Spleen (tissue), 7 donors: ENCODE measurements at regions not wholly inside any gene's neighbourhood (a gene's known extent, or its start where the extent isn't known, plus 50 kb on each side); places are given as distances from the start of the nearest gene placed in this dataset.

Source experiments
- CTCF ChIP-seq, 11 experiments: fragments of 200-600 bp in 7 of 11; fragments of 450-650 bp in 4 of 11; sonication (generic) in 4 of 11; IDR thresholded peaks in 8 of 11; conservative IDR thresholded peaks in 3 of 11; 1 replicate in 7 of 11; 2 replicates in 4 of 11; pipeline versions ENCODE4 v1.4.0 to v1.8.0; 2016 to 2021; ENCODE audit warnings: antibody characterized with exemption in 11 of 11, inconsistent platforms in 4 of 11, mild to moderate bottlenecking in 1 of 11
- POLR2A ChIP-seq, 3 donors: fragments of 450-650 bp; IDR thresholded peaks; one replicate each; pipeline ENCODE4 v1.5.1; 2017; ENCODE audit warnings: antibody characterized with exemption in 3 of 3, mild to moderate bottlenecking in 1 of 3
- donor health status: DM: no; HTN: no; CAD: no; lungs with moderate emphysema.
- donor health status: DM: no; HTN: no; CAD: no.
- donor health status: DM: no; HTN: no; CAD: no.

GRCh38 chr11:44426119-44426518, 116.2 kb upstream of the ALX4 start:
- TF ChIP-seq POLR2A (IDR thresholded peaks at IDR 0.05) (no peak), CTCF (IDR thresholded peaks at IDR 0.05 in 8 of 11, conservative IDR thresholded peaks at IDR 0.05 in 3 of 11) (no peak)
